ENCODE measurements at regions not wholly inside any gene's neighbourhood (a gene's known extent, or its start where the extent isn't known, plus 50 kb on each side); places are given as distances from the start of the nearest gene placed in this dataset.
A peak's percentile ranks its signal among the peaks of the same experiment; 100 is the strongest.

GRCh38 chr15:92224843-92225242 is 168.8 kb upstream of the ST8SIA2 start:
- DNase-seq (ENCODE audit: low spot score), result no peak

GRCh38 chr15:92226020-92226612 is 167.6 kb upstream of the ST8SIA2 start:
- peak; percentile 38 for DNase-seq (ENCODE audit: low spot score)

- DNase-seq (ENCODE audit: low spot score), result no peak
These were observed 164.9 kb upstream of the ST8SIA2 start for GRCh38 chr15:92228830-92229229.

GRCh38 chr15:92231461-92231860 is 162.2 kb upstream of the ST8SIA2 start:
- no peak for DNase-seq (ENCODE audit: low spot score)

GRCh38 chr15:92232317-92232716 is 161.4 kb upstream of the ST8SIA2 start:
- no peak for DNase-seq (ENCODE audit: low spot score)

- DNase-seq (ENCODE audit: low spot score), result no peak
These were observed 160.8 kb upstream of the ST8SIA2 start for GRCh38 chr15:92232876-92233275.

GRCh38 chr15:92243227-92243626 is 150.5 kb upstream of the ST8SIA2 start:
- no peak for DNase-seq (ENCODE audit: low spot score)

GRCh38 chr15:92244703-92245102 is 149.0 kb upstream of the ST8SIA2 start:
- no peak for DNase-seq (ENCODE audit: low spot score)

- DNase-seq (ENCODE audit: low spot score), result no peak
These were observed 145.9 kb upstream of the ST8SIA2 start for GRCh38 chr15:92247649-92248242.

- no peak for DNase-seq (ENCODE audit: low spot score)
These were observed 126.6 kb upstream of the ST8SIA2 start for GRCh38 chr15:92266796-92267685.

- DNase-seq (ENCODE audit: low spot score), result no peak
These were observed 124.8 kb upstream of the ST8SIA2 start for GRCh38 chr15:92268900-92269299.

- no peak for DNase-seq (ENCODE audit: low spot score)
These were observed 122.5 kb upstream of the ST8SIA2 start for GRCh38 chr15:92271179-92271578.

GRCh38 chr15:92272106-92272505 is 121.6 kb upstream of the ST8SIA2 start:
- DNase-seq (ENCODE audit: low spot score), result no peak

GRCh38 chr15:92273286-92273685 is 120.4 kb upstream of the ST8SIA2 start:
- DNase-seq (ENCODE audit: low spot score), result no peak

- no peak for DNase-seq (ENCODE audit: low spot score)
These were observed 120.0 kb upstream of the ST8SIA2 start for GRCh38 chr15:92273723-92274122.

- peak; percentile 44 for DNase-seq (ENCODE audit: low spot score)
These were observed 115.9 kb upstream of the ST8SIA2 start for GRCh38 chr15:92277776-92278175.

- no peak for DNase-seq (ENCODE audit: low spot score)
These were observed 109.9 kb upstream of the ST8SIA2 start for GRCh38 chr15:92283813-92284212.

- DNase-seq (ENCODE audit: low spot score), result no peak
These were observed 104.9 kb upstream of the ST8SIA2 start for GRCh38 chr15:92288755-92289154.

- no peak for DNase-seq (ENCODE audit: low spot score)
These were observed 103.9 kb upstream of the ST8SIA2 start for GRCh38 chr15:92289733-92290132.

- no peak for DNase-seq (ENCODE audit: low spot score)
These were observed 103.2 kb upstream of the ST8SIA2 start for GRCh38 chr15:92290359-92290992.

GRCh38 chr15:92291900-92292299 is 101.8 kb upstream of the ST8SIA2 start:
- no peak for DNase-seq (ENCODE audit: low spot score)

GRCh38 chr15:92294759-92295158 is 98.9 kb upstream of the ST8SIA2 start:
- DNase-seq (ENCODE audit: low spot score), result no peak

Data from COLO829 (cell line).